Central memory CD8-positive, alpha-beta T cell (primary cell): ENCODE measurements at regions not wholly inside any gene's neighbourhood (a gene's known extent, or its start where the extent isn't known, plus 50 kb on each side); places are given as distances from the start of the nearest gene placed in this dataset.
"Not testable (repeated sequence)": the region's sequence is repeated elsewhere in the genome, so short reads cannot be mapped to it uniquely, and the experiment has no call there.

Source experiments
- ATAC-seq: fragments of 150-1000 bp; cut with Tn5 transposase; replicated peaks from 2 replicates; pipeline ENCODE4 v1.10.0; 2022; ENCODE audit warnings: mild to moderate bottlenecking, moderate FRiP score, moderate number of reproducible peaks; ENCODE audit not compliant: poor library complexity, severe bottlenecking; ENCODE audit errors: extremely low read depth
- DNase-seq, 2 donors: peaks; one replicate each; pipeline ENCODE4 v3.0.0; 2021; ENCODE audit warnings: low spot score in 2 of 2
- H3K27ac Mint-ChIP-seq: one replicate; pipeline ENCODE4 v1.8.0; 2022; ENCODE audit warnings: low read depth, mild to moderate bottlenecking, moderate library complexity, mixed read lengths
- H3K27me3 Mint-ChIP-seq: one replicate; pipeline ENCODE4 v1.8.0; 2022; ENCODE audit warnings: mixed read lengths
- H3K36me3 Mint-ChIP-seq: one replicate; pipeline ENCODE4 v1.8.0; 2022; ENCODE audit warnings: mild to moderate bottlenecking, moderate library complexity, mixed read lengths; ENCODE audit not compliant: insufficient read depth
- H3K4me1 Mint-ChIP-seq: one replicate; pipeline ENCODE4 v1.8.0; 2022; ENCODE audit warnings: mixed read lengths
- H3K4me3 Mint-ChIP-seq: one replicate; pipeline ENCODE4 v1.8.0; 2022; ENCODE audit warnings: mild to moderate bottlenecking, moderate library complexity, mixed read lengths
- H3K9me3 Mint-ChIP-seq: one replicate; pipeline ENCODE4 v1.8.0; 2022; ENCODE audit warnings: mixed read lengths

GRCh38 chr11:38814670-38815069, 2216.6 kb upstream of the RAG2 start:
- DNase-seq (no peak), ATAC-seq (no peak)
- Mint-ChIP-seq H3K36me3 (no peaks in the 10 kb centered on the region), H3K4me1 (no peaks in the 10 kb centered on the region), H3K27ac (no peak overlapping the region), H3K9me3 (peaks cover 26% of the 10 kb centered on the region), H3K27me3 (no peaks in the 10 kb centered on the region), H3K4me3 (no peak overlapping the region)

GRCh38 chr11:38809521-38809920, 2211.5 kb upstream of the RAG2 start:
- Mint-ChIP-seq H3K36me3 (no peaks in the 10 kb centered on the region), H3K27ac (no peak overlapping the region), H3K4me1 (no peaks in the 10 kb centered on the region), H3K4me3 (no peak overlapping the region), H3K27me3 (no peaks in the 10 kb centered on the region), H3K9me3 (peaks cover 19% of the 10 kb centered on the region)
- ATAC-seq = no peak
- DNase-seq = no peak

DNA sequence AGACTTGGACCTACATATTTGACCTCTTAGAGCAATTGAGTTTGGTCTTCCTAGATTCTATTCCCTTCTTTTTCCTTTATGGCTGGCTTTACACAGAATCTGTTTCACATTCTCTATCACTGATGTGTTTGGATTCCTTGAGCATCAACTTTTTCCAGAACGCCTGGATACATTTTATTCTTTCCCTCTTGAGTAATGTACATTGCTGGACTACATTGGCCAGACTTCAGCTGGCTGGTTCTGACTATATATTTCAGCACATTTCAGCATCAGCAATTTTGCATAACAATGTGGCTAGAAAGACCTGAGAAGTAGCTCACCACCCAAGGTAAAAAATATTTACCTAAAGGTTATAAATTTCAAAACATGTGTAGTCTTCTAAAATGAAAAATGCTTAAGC, 2198.2 kb upstream of the RAG2 start:
- ATAC-seq = no peak
- H3K9me3 Mint-ChIP-seq = peaks cover 18% of the 10 kb centered on the region
- no peak overlapping the region for H3K27ac Mint-ChIP-seq

GRCh38 chr11:38795027-38795426, 2197.0 kb upstream of the RAG2 start:
- H3K27me3 Mint-ChIP-seq = no peaks in the 10 kb centered on the region
- DNase-seq (no peak), ATAC-seq (no peak)
- H3K27ac Mint-ChIP-seq = no peak overlapping the region
- no peak overlapping the region for H3K4me3 Mint-ChIP-seq
- H3K9me3 Mint-ChIP-seq = peaks cover 18% of the 10 kb centered on the region
- H3K36me3 Mint-ChIP-seq = no peaks in the 10 kb centered on the region
- H3K4me1 Mint-ChIP-seq = no peaks in the 10 kb centered on the region

More for the DNA sequence above, 2198.2 kb upstream of the RAG2 start:
- no peaks in the 10 kb centered on the region for H3K27me3 Mint-ChIP-seq
- no peaks in the 10 kb centered on the region for H3K36me3 Mint-ChIP-seq
- no peaks in the 10 kb centered on the region for H3K4me1 Mint-ChIP-seq
- H3K4me3 Mint-ChIP-seq = no peak overlapping the region
- DNase-seq = no peak

- H3K27me3 Mint-ChIP-seq = no peaks in the 10 kb centered on the region
- H3K4me3 Mint-ChIP-seq = no peak overlapping the region
- H3K4me1 Mint-ChIP-seq = no peaks in the 10 kb centered on the region
- ATAC-seq = no peak
- H3K27ac Mint-ChIP-seq = no peak overlapping the region
- no peaks in the 10 kb centered on the region for H3K36me3 Mint-ChIP-seq
- H3K9me3 Mint-ChIP-seq = peaks cover 8% of the 10 kb centered on the region
- no peak for DNase-seq
Measured at GRCh38 chr11:38791346-38791961, 2193.4 kb upstream of the RAG2 start.

GRCh38 chr11:38788561-38788960, 2190.5 kb upstream of the RAG2 start:
- Mint-ChIP-seq H3K4me1 (no peaks in the 10 kb centered on the region), H3K9me3 (peaks cover 14% of the 10 kb centered on the region), H3K27ac (no peak overlapping the region), H3K36me3 (no peaks in the 10 kb centered on the region), H3K27me3 (no peaks in the 10 kb centered on the region), H3K4me3 (no peak overlapping the region)
- ATAC-seq = no peak
- no peak for DNase-seq

GRCh38 chr11:38784164-38784563, 2186.1 kb upstream of the RAG2 start:
- no peaks in the 10 kb centered on the region for H3K27me3 Mint-ChIP-seq
- H3K4me1 Mint-ChIP-seq = no peaks in the 10 kb centered on the region
- no peak overlapping the region for H3K27ac Mint-ChIP-seq
- H3K9me3 Mint-ChIP-seq = peaks cover 19% of the 10 kb centered on the region
- no peak for ATAC-seq
- H3K4me3 Mint-ChIP-seq = no peak overlapping the region
- H3K36me3 Mint-ChIP-seq = no peaks in the 10 kb centered on the region
- no peak for DNase-seq

DNA sequence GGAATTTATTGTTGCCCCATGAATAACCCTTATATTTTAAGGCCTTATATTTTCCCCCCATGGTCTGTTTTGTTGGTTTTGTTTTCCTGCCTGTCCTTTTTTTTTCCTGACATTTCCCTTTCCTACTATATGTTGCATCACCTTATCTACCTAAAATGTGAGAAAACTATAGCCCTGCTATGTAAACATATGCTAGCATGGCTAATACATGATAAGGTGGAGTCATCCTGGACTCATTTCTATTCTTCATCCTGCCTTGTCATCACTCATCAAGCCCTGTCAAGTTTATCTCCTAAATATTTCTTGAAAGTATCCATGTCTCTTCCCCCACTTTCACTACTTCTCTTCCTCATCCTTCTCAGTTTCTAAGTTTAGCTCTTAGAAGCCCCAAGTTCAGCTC, 2168.8 kb upstream of the RAG2 start:
- no peak overlapping the region for H3K27ac Mint-ChIP-seq
- no peak overlapping the region for H3K4me3 Mint-ChIP-seq

DNA sequence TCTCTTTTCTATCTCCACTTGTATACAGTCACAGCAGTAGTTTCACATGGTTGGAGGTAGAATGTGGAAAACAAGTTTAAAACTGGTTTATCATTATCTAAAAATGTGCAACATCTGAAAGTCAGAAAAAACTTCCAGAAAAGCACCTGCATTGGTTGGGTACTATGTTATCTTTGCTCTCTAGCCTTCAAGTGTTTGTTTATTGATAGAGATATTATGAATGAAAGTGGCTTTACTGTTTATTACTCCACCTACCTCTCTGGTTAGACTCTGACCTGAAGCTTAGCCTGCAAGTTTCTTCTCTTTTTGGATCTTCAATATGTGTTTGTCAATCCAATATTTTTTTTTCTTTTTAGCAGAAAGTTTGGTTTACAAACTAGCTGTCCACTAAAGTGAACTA, 2161.4 kb upstream of the RAG2 start:
- Mint-ChIP-seq H3K9me3 (peaks cover 13% of the 10 kb centered on the region), H3K4me3 (no peak overlapping the region), H3K27ac (no peak overlapping the region), H3K36me3 (no peaks in the 10 kb centered on the region), H3K4me1 (no peaks in the 10 kb centered on the region), H3K27me3 (no peaks in the 10 kb centered on the region)
- DNase-seq = no peak
- ATAC-seq = no peak

More for the DNA sequence above, 2168.8 kb upstream of the RAG2 start:
- DNase-seq (no peak), ATAC-seq (no peak)
- Mint-ChIP-seq H3K9me3 (peaks cover 36% of the 10 kb centered on the region), H3K4me1 (no peaks in the 10 kb centered on the region), H3K36me3 (no peaks in the 10 kb centered on the region), H3K27me3 (no peaks in the 10 kb centered on the region)

GRCh38 chr11:38756537-38756936, 2158.5 kb upstream of the RAG2 start:
- Mint-ChIP-seq H3K27me3 (no peaks in the 10 kb centered on the region), H3K27ac (no peak overlapping the region), H3K36me3 (no peaks in the 10 kb centered on the region), H3K4me3 (no peak overlapping the region), H3K9me3 (peaks cover 15% of the 10 kb centered on the region), H3K4me1 (no peaks in the 10 kb centered on the region)
- no peak for ATAC-seq
- no peak for DNase-seq

DNA sequence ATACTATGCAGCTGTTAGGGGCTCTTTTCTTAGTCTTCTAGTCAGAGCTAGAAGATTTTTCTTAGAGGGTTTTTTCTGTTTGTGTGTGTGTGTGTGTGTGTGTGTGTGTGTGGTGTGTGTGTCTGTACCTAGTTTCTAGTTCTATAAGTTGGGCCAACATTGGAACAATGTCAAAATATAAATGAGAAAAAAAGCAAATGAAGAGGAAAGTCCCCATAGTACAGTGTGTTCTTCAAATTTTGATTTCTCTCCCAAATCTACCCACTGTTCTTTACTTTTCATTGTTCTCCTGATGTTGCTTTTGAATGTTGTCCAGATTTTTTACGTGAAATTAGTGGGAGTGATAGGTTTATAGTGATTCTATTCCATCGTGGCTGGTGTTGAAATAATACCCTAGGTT, 2153.4 kb upstream of the RAG2 start:
- H3K4me3 Mint-ChIP-seq = no peak overlapping the region
- ATAC-seq = no peak
- peaks cover 21% of the 10 kb centered on the region for H3K9me3 Mint-ChIP-seq
- H3K4me1 Mint-ChIP-seq = no peaks in the 10 kb centered on the region
- no peaks in the 10 kb centered on the region for H3K36me3 Mint-ChIP-seq
- no peaks in the 10 kb centered on the region for H3K27me3 Mint-ChIP-seq
- DNase-seq = no peak
- no peak overlapping the region for H3K27ac Mint-ChIP-seq

DNA sequence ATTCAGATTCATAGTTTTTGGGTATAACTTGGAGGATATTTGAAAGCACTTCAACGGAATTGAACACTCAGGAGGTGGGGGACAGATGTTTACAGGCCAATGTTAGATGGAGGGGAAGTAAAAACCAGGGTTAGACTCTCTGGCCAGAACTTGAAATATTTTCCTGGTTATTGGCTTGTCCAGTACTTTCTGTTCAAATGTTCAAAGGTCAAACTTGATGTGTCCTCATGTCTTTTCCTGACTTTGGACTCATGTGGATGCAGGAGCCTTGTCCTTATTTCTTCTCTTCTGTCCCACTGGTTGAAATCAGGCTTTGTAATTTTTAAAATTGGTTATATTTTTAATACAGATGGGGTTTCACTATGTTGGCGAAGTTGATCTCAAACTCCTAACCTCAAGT, 2148.5 kb upstream of the RAG2 start:
- not testable (repeated sequence) for H3K4me3 Mint-ChIP-seq, H3K4me1 Mint-ChIP-seq, ATAC-seq, H3K36me3 Mint-ChIP-seq, DNase-seq, H3K27me3 Mint-ChIP-seq, H3K27ac Mint-ChIP-seq
- H3K9me3 Mint-ChIP-seq = peaks cover 21% of the 10 kb centered on the region

- H3K4me1 Mint-ChIP-seq = no peaks in the 10 kb centered on the region
- no peak for ATAC-seq
Measured at GRCh38 chr11:38723361-38723760, 2125.3 kb upstream of the RAG2 start.

More at GRCh38 chr11:38723361-38723760, 2125.3 kb upstream of the RAG2 start:
- peaks cover 16% of the 10 kb centered on the region for H3K9me3 Mint-ChIP-seq
- no peak overlapping the region for H3K27ac Mint-ChIP-seq
- no peak overlapping the region for H3K4me3 Mint-ChIP-seq
- no peak for DNase-seq
- no peaks in the 10 kb centered on the region for H3K27me3 Mint-ChIP-seq
- H3K36me3 Mint-ChIP-seq = no peaks in the 10 kb centered on the region
